GM21717 (cell line): ENCODE measurements at regions not wholly inside any gene's neighbourhood (a gene's known extent, or its start where the extent isn't known, plus 50 kb on each side); places are given as distances from the start of the nearest gene placed in this dataset.
"Not testable (repeated sequence)": the region's sequence is repeated elsewhere in the genome, so short reads cannot be mapped to it uniquely, and the experiment has no call there.

Experiments used
- ATAC-seq: cut with Tn5 transposase; IDR thresholded peaks from one replicate; pipeline ENCODE4 v1.9.1; 2021; ENCODE audit warnings: mild to moderate bottlenecking, moderate library complexity; ENCODE audit not compliant: unreplicated experiment

DNA sequence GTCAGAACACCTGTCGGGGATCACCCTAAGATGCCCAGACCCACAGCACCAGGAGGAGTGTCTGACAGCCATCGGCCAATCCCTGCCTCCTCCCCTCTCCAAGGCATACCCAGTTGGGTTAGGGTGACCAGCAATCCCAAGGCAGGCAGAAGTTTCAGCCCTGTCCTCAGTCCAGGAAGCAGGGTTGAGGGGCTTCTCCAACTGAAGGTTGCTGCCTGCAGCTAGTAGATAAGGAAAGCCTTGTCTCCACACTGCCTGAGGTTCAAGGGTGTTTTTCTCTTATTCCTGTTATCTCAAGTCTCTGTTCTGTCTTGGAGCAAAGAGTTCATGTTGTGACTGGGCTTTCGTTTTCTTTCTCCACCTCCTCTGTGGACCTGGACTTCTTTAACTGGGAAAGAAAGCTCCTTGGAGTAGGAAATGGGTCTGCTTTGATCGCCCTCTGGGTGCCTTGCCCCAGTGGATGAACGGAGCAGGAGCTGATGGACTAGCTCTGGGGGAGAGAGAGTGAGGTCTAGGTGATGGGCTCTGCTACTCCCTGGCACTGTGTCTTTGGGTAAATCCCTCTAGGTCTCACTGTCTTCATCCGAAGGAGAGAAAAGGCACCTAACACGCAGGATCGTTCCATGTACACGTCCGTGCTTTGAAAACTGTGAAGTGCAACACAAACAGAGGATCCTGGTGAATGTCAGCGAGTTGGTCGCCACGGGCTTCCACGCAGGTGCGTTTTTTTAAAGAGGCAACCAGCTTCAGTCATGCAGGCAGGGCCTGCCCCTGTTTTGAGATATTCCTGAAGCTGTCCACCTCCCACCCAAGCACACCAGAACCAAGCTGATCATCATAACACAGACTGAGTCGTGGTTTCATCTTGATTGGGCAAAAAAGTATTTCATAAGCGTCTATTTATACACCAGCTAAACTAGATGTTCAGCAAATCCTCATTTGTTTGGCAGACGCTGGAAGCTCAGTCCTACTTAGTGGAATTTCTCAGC is 52.5 kb upstream of the FOXN3 start:
- ATAC-seq, result no peak

DNA sequence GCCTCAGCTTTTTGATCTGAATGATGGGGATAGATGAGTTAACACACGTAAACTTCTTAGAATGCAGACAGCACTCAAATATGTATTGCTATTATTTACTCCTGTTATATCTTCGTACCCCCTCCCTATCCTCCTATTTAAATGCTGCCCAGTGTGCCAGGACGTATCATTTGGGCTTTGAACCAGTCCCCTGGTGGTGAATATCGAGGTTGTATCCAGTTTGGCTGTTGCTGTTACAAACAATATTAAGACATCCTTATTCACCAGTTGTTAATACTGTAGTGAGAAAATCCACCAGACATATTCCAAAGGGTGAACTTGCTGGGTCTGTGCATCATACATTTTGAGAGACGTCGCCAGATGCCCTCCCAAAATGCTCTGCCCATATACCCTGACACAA is 51.5 kb upstream of the FOXN3 start:
- ATAC-seq, result no peak

DNA sequence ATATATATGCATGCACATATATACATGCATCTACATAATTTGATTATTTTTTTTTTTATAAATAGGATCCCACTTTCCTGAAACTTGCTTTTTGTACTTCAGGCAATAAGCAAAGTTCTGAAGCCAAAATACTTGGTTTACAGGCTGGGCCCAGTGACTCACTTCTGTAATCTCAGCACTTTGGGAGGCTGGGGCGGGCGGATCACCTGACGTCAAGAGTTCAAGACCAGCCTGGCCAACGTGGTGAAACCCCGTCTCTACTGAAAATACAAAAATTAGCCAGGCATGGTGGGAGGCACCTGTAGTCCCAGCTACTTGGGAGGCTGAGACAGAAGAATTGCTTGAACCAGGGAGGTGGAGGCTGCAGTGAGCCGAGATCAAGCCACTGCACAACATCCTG is 51.0 kb upstream of the FOXN3 start:
- ATAC-seq, result not testable (repeated sequence)

DNA sequence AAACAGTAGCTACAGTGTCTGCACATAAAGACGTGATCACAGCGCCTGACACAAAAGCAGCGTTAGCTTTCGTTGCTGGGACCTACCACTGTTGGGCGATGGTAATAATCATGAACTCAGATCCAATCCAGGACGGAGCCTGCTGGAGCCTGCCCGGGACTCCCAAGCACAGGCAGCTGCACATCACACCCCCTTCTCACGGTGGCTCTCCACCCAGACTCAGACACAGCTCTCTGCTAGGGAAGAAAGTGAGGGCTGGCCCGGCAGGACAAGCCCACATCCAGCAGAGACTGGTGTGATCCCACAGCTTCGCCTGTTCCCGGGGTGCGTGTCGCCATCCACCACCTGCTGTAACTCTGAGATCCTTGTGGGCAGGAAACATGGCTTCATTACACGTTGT is 49.9 kb upstream of the FOXN3 start:
- no peak for ATAC-seq
